ENCODE measurements at regions not wholly inside any gene's neighbourhood (a gene's known extent, or its start where the extent isn't known, plus 50 kb on each side); places are given as distances from the start of the nearest gene placed in this dataset.

GRCh38 chr10:118408181-118408580, 66.1 kb upstream of the FAM204A start:
- in situ Hi-C loops (cut with HindIII; ENCODE audit: extremely low pct_ligation_motif_present, low pct_unique_long_range_greater_than_20kb), result no loop called here
- Histone ChIP-seq H4K20me1 (ENCODE audit: insufficient read depth, low read length) (no peaks in the 10 kb centered on the region), H2AFZ (ENCODE audit: low read length) (no peak overlapping the region), H3K27me3 (ENCODE audit: control insufficient read depth in 1 of 2, insufficient read depth in 2 of 2, low read length in 2 of 2) (peaks cover 4 to 41% of the 10 kb centered on the region in 2 experiments; a peak in 3 of 5 replicates), H3K27ac (ENCODE audit: extremely low read length, insufficient read depth, low read length) (no peak overlapping the region), H3K4me2 (ENCODE audit: low read depth, low read length) (no peak overlapping the region), H3K4me3 (replicated peaks in 1 of 3; ENCODE audit: insufficient read depth in 1 of 3, low read depth in 2 of 3, low read length in 3 of 3) (no peak overlapping the region), H3K4me1 (ENCODE audit: insufficient read depth, low read length) (no peaks in the 10 kb centered on the region), H3K9ac (ENCODE audit: insufficient read depth, low read depth, low read length) (no peak overlapping the region), H3K9me3 (ENCODE audit: low read length) (no peaks in the 10 kb centered on the region), H3K79me2 (ENCODE audit: insufficient read depth, low read length) (no peaks in the 10 kb centered on the region), H3K36me3 (replicated peaks in 1 of 2; ENCODE audit: control insufficient read depth in 1 of 2, insufficient read depth in 2 of 2, low read length in 2 of 2) (no peaks in the 10 kb centered on the region)
- ChIA-PET CTCF (ENCODE audit: low intra/inter-chr PET ratio, low total read pairs) (no interaction called here), POLR2A (no interaction called here)
- no peak for DNase-seq (ENCODE audit: low spot score)
- WGBS (ENCODE audit: low lambda C conversion rate), result 15% methylated on average over 9 of the region's 9 CpGs
- no peak for ATAC-seq
- no TSS peak for BruUV-seq (replicated peaks)
- intact Hi-C loops (cut with micrococcal nuclease; ENCODE audit: unreplicated experiment), result no loop called here
- no peak for FAIRE-seq
- no peak for TF ChIP-seq KMT2A (CRISPR knock-in tag; IDR thresholded peaks at IDR 0.05)
- TF ChIP-seq MEIS2 (CRISPR knock-in tag; IDR thresholded peaks at IDR 0.05), result no peak
- TF ChIP-seq SMAD9 (CRISPR knock-in tag; IDR thresholded peaks at IDR 0.05), result no peak

GRCh38 chr10:118407777-118408176, 65.7 kb upstream of the FAM204A start:
- ChIA-PET POLR2A (no interaction called here), CTCF (ENCODE audit: low intra/inter-chr PET ratio, low total read pairs) (no interaction called here)
- WGBS (ENCODE audit: low lambda C conversion rate), result 18% methylated on average over 4 of the region's 5 CpGs
- H3K4me2 ChIP-seq (ENCODE audit: low read depth, low read length), result no peak overlapping the region
- H3K9ac ChIP-seq (ENCODE audit: insufficient read depth, low read depth, low read length), result no peak overlapping the region
- no peak for DNase-seq (ENCODE audit: low spot score)
- ATAC-seq, result no peak
- no peak overlapping the region for H3K4me3 ChIP-seq (replicated peaks in 1 of 3; ENCODE audit: insufficient read depth in 1 of 3, low read depth in 2 of 3, low read length in 3 of 3)
- H2AFZ ChIP-seq (ENCODE audit: low read length), result no peak overlapping the region
- in situ Hi-C loops (cut with HindIII; ENCODE audit: extremely low pct_ligation_motif_present, low pct_unique_long_range_greater_than_20kb), result no loop called here
- no peaks in the 10 kb centered on the region for H3K79me2 ChIP-seq (ENCODE audit: insufficient read depth, low read length)
- FAIRE-seq, result no peak
- no peaks in the 10 kb centered on the region for H4K20me1 ChIP-seq (ENCODE audit: insufficient read depth, low read length)
- TF ChIP-seq RFXAP (CRISPR knock-in tag; IDR thresholded peaks at IDR 0.05; ENCODE audit: borderline replicate concordance) (no peak), RELA (CRISPR knock-in tag; IDR thresholded peaks at IDR 0.05) (no peak), FOXC1 (CRISPR knock-in tag; IDR thresholded peaks at IDR 0.05; ENCODE audit: borderline replicate concordance) (no peak), ZNF746 (CRISPR knock-in tag; IDR thresholded peaks at IDR 0.05) (no peak), ZNF142 (CRISPR knock-in tag; IDR thresholded peaks at IDR 0.05) (no peak), RARG (CRISPR knock-in tag; IDR thresholded peaks at IDR 0.05; ENCODE audit: low read depth) (no peak), SATB2 (CRISPR knock-in tag; IDR thresholded peaks at IDR 0.05) (no peak), ZNF501 (CRISPR knock-in tag; IDR thresholded peaks at IDR 0.05) (no peak), ZMYM4 (CRISPR knock-in tag; IDR thresholded peaks at IDR 0.05) (no peak), MIXL1 (CRISPR knock-in tag; IDR thresholded peaks at IDR 0.05) (no peak), ZNF34 (CRISPR knock-in tag; IDR thresholded peaks at IDR 0.05; ENCODE audit: borderline replicate concordance) (no peak), ZFP36L2 (CRISPR knock-in tag; IDR thresholded peaks at IDR 0.05) (no peak), ZNF570 (CRISPR knock-in tag; IDR thresholded peaks at IDR 0.05; ENCODE audit: borderline replicate concordance) (no peak), ZNF160 (CRISPR knock-in tag; IDR thresholded peaks at IDR 0.05) (no peak)
- no TSS peak for BruUV-seq (replicated peaks)
- no peaks in the 10 kb centered on the region for H3K36me3 ChIP-seq (replicated peaks in 1 of 2; ENCODE audit: control insufficient read depth in 1 of 2, insufficient read depth in 2 of 2, low read length in 2 of 2)
- peaks cover 4 to 40% of the 10 kb centered on the region in 2 experiments; a peak in 3 of 5 replicates for H3K27me3 ChIP-seq (ENCODE audit: control insufficient read depth in 1 of 2, insufficient read depth in 2 of 2, low read length in 2 of 2)
- no peaks in the 10 kb centered on the region for H3K4me1 ChIP-seq (ENCODE audit: insufficient read depth, low read length)
- H3K9me3 ChIP-seq (ENCODE audit: low read length), result no peaks in the 10 kb centered on the region
- no peak overlapping the region for H3K27ac ChIP-seq (ENCODE audit: extremely low read length, insufficient read depth, low read length)
- intact Hi-C loops (cut with micrococcal nuclease; ENCODE audit: unreplicated experiment), result no loop called here
